ENCODE measurements at regions not wholly inside any gene's neighbourhood (a gene's known extent, or its start where the extent isn't known, plus 50 kb on each side); places are given as distances from the start of the nearest gene placed in this dataset.

DNA sequence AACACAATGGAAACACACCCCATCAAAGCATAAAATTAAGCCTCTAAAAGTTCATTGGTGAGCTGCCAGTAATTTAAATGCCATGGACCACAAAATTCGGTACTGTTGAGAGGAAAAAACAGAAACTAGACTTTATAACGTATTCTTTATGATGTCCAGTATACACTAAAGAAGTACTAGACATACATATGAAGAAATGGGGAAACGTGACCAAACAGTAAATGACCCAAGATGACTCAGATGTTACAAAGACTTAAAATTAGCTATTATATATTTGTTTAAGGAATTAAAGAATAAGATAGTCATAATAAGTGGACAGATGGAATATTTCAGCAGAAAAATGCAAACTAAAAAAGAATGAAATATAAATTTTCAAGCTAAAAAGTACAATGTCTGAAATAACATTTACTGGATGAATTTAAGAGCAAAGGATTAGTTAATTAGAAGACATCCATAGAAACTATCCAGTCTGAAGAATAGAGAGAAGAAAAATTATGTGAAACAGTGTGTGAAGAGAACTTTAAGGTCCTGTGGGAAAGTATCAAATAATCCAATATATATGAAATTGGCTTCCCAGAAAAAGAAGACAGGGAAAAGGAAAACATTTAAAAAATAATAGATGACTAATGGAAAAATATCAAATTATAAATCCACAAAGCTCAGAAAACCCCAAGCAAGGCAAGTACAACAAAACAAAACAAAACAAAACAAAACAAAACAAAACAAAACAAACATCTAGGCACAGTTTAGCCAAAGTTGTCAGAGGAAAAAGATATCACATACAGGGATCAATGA, 69.4 kb downstream of the SAMD9 start:
- intact Hi-C loops (cut with micrococcal nuclease) = no loop called here
- Histone ChIP-seq H3K4me1 (peaks cover 4% of the 10 kb centered on the region), H3K27me3 (ENCODE audit: low read depth) (no peaks in the 10 kb centered on the region), H3K27ac (replicated peaks) (no peak overlapping the region), H3K9me3 (replicated peaks) (no peaks in the 10 kb centered on the region), H3K36me3 (no peaks in the 10 kb centered on the region), H3K4me3 (no peak overlapping the region)
- TF ChIP-seq CTCF (IDR thresholded peaks at IDR 0.05; ENCODE audit: borderline replicate concordance) = no peak
- no peak for DNase-seq

DNA sequence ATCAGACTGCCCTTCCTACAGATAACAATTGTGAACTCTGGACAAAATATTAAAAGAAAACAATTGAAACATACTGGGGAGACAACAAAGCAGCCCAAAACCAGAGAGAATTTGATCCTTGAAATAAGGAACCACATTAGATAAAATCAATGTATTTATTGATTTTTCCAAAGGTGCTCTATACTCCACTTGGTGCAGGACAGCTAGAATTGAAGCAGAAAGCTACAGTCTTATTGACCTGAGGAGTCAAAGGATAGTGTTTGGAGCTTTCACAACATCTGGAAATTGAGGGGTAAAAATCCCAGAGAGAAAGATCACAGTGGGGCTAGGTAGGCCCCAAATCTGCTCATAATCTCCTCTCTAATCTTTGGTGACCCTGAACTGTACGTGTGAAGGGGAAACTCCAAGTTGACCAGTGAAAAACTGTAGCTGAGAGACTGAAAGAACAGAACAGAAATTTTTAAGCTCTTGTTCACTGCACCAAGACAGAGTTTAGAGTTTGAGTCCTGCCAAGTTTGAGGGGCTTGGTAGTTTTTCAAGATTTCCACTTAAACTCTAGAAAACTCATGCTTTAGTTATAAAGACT, 70.2 kb downstream of the SAMD9 start:
- H3K4me1 ChIP-seq = peaks cover 5% of the 10 kb centered on the region
- no peak overlapping the region for H3K27ac ChIP-seq (replicated peaks)
- H3K36me3 ChIP-seq = no peaks in the 10 kb centered on the region
- no peak for DNase-seq
- H3K9me3 ChIP-seq (replicated peaks) = no peaks in the 10 kb centered on the region
- H3K4me3 ChIP-seq = no peak overlapping the region
- H3K27me3 ChIP-seq (ENCODE audit: low read depth) = no peaks in the 10 kb centered on the region
- intact Hi-C loops (cut with micrococcal nuclease) = no loop called here
- no peak for TF ChIP-seq CTCF (IDR thresholded peaks at IDR 0.05; ENCODE audit: borderline replicate concordance)

DNA sequence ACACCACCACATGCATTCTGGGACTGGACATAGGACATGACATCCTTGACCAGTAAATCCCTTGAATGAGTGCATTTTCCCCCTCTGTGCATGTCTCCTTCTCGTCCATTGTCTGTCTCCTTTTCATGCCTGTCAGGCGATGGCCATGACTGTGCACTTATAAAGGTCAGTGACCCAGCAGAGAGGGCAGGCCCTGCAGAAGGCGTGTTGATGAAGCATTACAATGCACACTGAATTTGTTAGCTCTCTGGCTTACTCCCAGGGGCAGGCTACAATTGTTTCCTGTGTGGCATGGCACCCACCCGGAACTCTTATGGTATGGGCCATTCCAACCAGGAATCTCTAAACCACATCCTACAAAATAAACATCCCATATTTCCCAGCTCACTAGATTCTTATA, 71.1 kb downstream of the SAMD9 start:
- intact Hi-C loops (cut with micrococcal nuclease) = no loop called here
- no peak for DNase-seq

GRCh38 chr7:93044147-93044810, 73.5 kb downstream of the SAMD9 start:
- intact Hi-C loops (cut with micrococcal nuclease) = no loop called here
- no peak for TF ChIP-seq CTCF (IDR thresholded peaks at IDR 0.05; ENCODE audit: borderline replicate concordance)

More for the DNA sequence above, 71.1 kb downstream of the SAMD9 start:
- Histone ChIP-seq H3K9me3 (replicated peaks) (no peaks in the 10 kb centered on the region), H3K27me3 (ENCODE audit: low read depth) (no peaks in the 10 kb centered on the region), H3K27ac (replicated peaks) (no peak overlapping the region), H3K4me1 (peaks cover 5% of the 10 kb centered on the region), H3K4me3 (no peak overlapping the region), H3K36me3 (no peaks in the 10 kb centered on the region)
- TF ChIP-seq CTCF (IDR thresholded peaks at IDR 0.05; ENCODE audit: borderline replicate concordance) = no peak

DNA sequence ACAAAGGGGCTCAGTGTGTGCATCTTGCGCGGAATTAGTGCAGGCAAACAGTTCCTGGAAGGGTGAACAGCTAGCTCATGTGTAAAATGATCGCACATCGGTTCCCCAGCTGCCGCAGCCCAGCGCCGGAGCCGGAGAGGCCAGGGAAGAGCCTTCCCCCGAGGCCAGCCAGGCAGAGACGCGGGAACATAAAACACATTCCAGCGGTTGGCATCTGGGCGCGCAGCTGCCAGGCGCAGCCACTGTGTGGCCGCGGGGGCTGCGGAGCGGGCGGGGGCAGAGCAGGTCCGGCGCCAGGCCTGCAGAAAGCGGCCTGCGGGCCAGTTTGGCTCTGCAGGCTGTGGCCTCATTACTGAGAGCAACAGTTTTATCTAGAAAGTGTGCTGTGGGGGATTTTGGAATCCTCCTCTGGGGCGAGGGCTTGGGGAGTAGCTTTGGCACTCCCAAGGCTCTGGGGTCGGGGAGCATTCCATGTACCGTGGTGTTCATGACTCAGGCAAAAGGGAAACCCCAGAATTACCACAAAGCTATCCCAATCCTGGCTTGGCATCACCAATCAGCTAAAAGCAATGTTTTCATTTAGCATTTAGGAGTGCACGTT, 74.3 kb downstream of the SAMD9 start:
- Histone ChIP-seq H3K4me1 (peaks cover 5% of the 10 kb centered on the region), H3K27me3 (ENCODE audit: low read depth) (no peaks in the 10 kb centered on the region)
- intact Hi-C loops (cut with micrococcal nuclease) = no loop called here

More at GRCh38 chr7:93044147-93044810, 73.5 kb downstream of the SAMD9 start:
- Histone ChIP-seq H3K36me3 (no peaks in the 10 kb centered on the region), H3K4me1 (peaks cover 5% of the 10 kb centered on the region), H3K4me3 (no peak overlapping the region), H3K9me3 (replicated peaks) (no peaks in the 10 kb centered on the region), H3K27me3 (ENCODE audit: low read depth) (no peaks in the 10 kb centered on the region), H3K27ac (replicated peaks) (no peak overlapping the region)
- no peak for DNase-seq

More for the DNA sequence above, 74.3 kb downstream of the SAMD9 start:
- Histone ChIP-seq H3K27ac (replicated peaks) (no peak overlapping the region), H3K36me3 (no peaks in the 10 kb centered on the region), H3K9me3 (replicated peaks) (no peaks in the 10 kb centered on the region), H3K4me3 (peak overlapping the region; percentile 52)
- no peak for TF ChIP-seq CTCF (IDR thresholded peaks at IDR 0.05; ENCODE audit: borderline replicate concordance)
- DNase-seq = peak; percentile 18

All from left ventricle myocardium inferior (tissue), 1 donor.